Uterus (tissue), 2 donors: ENCODE measurements at regions not wholly inside any gene's neighbourhood (a gene's known extent, or its start where the extent isn't known, plus 50 kb on each side); places are given as distances from the start of the nearest gene placed in this dataset.

Experiments
- POLR2A ChIP-seq, 2 donors: fragments of 450-650 bp; IDR thresholded peaks; one replicate each; pipeline ENCODE4 v1.6.1; 2016; ENCODE audit warnings: antibody characterized with exemption in 2 of 2, mild to moderate bottlenecking in 1 of 2, moderate library complexity in 1 of 2
- TF ChIP-seq, protein P1 (sequence below), 4 experiments: fragments of 200-600 bp in 2 of 4; fragments of 450-650 bp in 2 of 4; sonication (generic) in 2 of 4; IDR thresholded peaks; one replicate each; pipeline ENCODE4 v1.5.1; 2016 to 2019; ENCODE audit warnings: antibody characterized with exemption in 4 of 4, mild to moderate bottlenecking in 2 of 4, moderate library complexity in 1 of 4

GRCh38 chr4:125784741-125785140 is 470.0 kb downstream of the FAT4 start:
- TF ChIP-seq, protein P1, sequence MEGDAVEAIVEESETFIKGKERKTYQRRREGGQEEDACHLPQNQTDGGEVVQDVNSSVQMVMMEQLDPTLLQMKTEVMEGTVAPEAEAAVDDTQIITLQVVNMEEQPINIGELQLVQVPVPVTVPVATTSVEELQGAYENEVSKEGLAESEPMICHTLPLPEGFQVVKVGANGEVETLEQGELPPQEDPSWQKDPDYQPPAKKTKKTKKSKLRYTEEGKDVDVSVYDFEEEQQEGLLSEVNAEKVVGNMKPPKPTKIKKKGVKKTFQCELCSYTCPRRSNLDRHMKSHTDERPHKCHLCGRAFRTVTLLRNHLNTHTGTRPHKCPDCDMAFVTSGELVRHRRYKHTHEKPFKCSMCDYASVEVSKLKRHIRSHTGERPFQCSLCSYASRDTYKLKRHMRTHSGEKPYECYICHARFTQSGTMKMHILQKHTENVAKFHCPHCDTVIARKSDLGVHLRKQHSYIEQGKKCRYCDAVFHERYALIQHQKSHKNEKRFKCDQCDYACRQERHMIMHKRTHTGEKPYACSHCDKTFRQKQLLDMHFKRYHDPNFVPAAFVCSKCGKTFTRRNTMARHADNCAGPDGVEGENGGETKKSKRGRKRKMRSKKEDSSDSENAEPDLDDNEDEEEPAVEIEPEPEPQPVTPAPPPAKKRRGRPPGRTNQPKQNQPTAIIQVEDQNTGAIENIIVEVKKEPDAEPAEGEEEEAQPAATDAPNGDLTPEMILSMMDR (IDR thresholded peaks at IDR 0.05), result no peak
- no peak for TF ChIP-seq POLR2A (IDR thresholded peaks at IDR 0.05)
